ENCODE measurements at regions not wholly inside any gene's neighbourhood (a gene's known extent, or its start where the extent isn't known, plus 50 kb on each side); places are given as distances from the start of the nearest gene placed in this dataset.

GRCh38 chr13:34772881-34773280 is 169.2 kb upstream of the NBEA start:
- no peak overlapping the region for H2AFZ ChIP-seq (ENCODE audit: insufficient read depth, low read depth, low read length, poor library complexity, severe bottlenecking)
- no peak overlapping the region for H3K27ac ChIP-seq (ENCODE audit: low read length in 2 of 2)
- no peaks in the 10 kb centered on the region for H3K4me1 ChIP-seq (ENCODE audit: control insufficient read depth in 2 of 2, insufficient read depth in 2 of 2, low read length in 2 of 2)
- H3K9me3 ChIP-seq (ENCODE audit: control extremely low read depth in 1 of 3, control insufficient read depth in 2 of 3, insufficient read depth in 1 of 3, low read length in 2 of 3) = no peaks in the 10 kb centered on the region
- H3K27me3 ChIP-seq (replicated peaks in 1 of 4; ENCODE audit: control extremely low read depth in 1 of 4, control insufficient read depth in 3 of 4, insufficient read depth in 4 of 4, low read length in 3 of 4) = no peaks in the 10 kb centered on the region
- WGBS (ENCODE audit: insufficient coverage) = 100% methylated on average over 1 of the region's 3 CpGs
- no peaks in the 10 kb centered on the region for H3K36me3 ChIP-seq (replicated peaks in 1 of 2; ENCODE audit: control extremely low read depth in 1 of 2, control insufficient read depth in 1 of 2, extremely low read depth in 1 of 2, insufficient read depth in 2 of 2, low read length in 1 of 2)
- ATAC-seq (ENCODE audit: low read depth) (no peak), DNase-seq (no peak)
- Mint-ChIP-seq H3K27me3 (no peaks in the 10 kb centered on the region), H3K9me3 (ENCODE audit: insufficient read depth) (no peaks in the 10 kb centered on the region), H3K27ac (no peak overlapping the region), H3K4me3 (no peak overlapping the region), H3K4me1 (no peaks in the 10 kb centered on the region)
- ChIA-PET CTCF (no interaction called here), POLR2A (no interaction called here)
- H3K4me3 ChIP-seq (ENCODE audit: control extremely low read depth in 1 of 5, extremely low read depth in 1 of 5, insufficient read depth in 1 of 5, low read depth in 2 of 5, low read length in 4 of 5) = no peak overlapping the region
- H3K9ac ChIP-seq (ENCODE audit: low read length) = no peak overlapping the region
- no peaks in the 10 kb centered on the region for H4K20me1 ChIP-seq (ENCODE audit: control insufficient read depth, insufficient read depth, low read length, poor library complexity, severe bottlenecking)
- intact Hi-C loops (cut with micrococcal nuclease) = no loop called here
- H3K4me2 ChIP-seq (replicated peaks; ENCODE audit: low read depth, low read length, poor library complexity, severe bottlenecking) = no peak overlapping the region
- no peak for TF ChIP-seq EZH2 (IDR thresholded peaks at IDR 0.05; ENCODE audit: borderline replicate concordance, insufficient read depth, low read depth, low read length, poor library complexity, severe bottlenecking)
- TF ChIP-seq CTCF (IDR thresholded peaks at IDR 0.05) = no peak
- H3K79me2 ChIP-seq (ENCODE audit: control insufficient read depth, insufficient read depth, low read length) = no peaks in the 10 kb centered on the region

- no peaks in the 10 kb centered on the region for H4K20me1 ChIP-seq (ENCODE audit: control insufficient read depth, insufficient read depth, low read length, poor library complexity, severe bottlenecking)
These were observed 165.6 kb upstream of the NBEA start for GRCh38 chr13:34776390-34776981.

More at GRCh38 chr13:34776390-34776981, 165.6 kb upstream of the NBEA start:
- H3K27ac Mint-ChIP-seq = no peak overlapping the region
- CTCF ChIA-PET = no interaction called here
- H3K4me3 ChIP-seq (ENCODE audit: control extremely low read depth in 1 of 5, extremely low read depth in 1 of 5, insufficient read depth in 1 of 5, low read depth in 2 of 5, low read length in 4 of 5) = no peak overlapping the region
- no CpG with 5 or more reads among the region's 2 CpGs for WGBS (ENCODE audit: insufficient coverage)
- ATAC-seq (ENCODE audit: low read depth) (no peak), DNase-seq (no peak)
- intact Hi-C loops (cut with micrococcal nuclease) = no loop called here
- H3K4me2 ChIP-seq (replicated peaks; ENCODE audit: low read depth, low read length, poor library complexity, severe bottlenecking) = no peak overlapping the region
- no peaks in the 10 kb centered on the region for H3K9me3 Mint-ChIP-seq (ENCODE audit: insufficient read depth)
- H3K36me3 ChIP-seq (replicated peaks in 1 of 2; ENCODE audit: control extremely low read depth in 1 of 2, control insufficient read depth in 1 of 2, extremely low read depth in 1 of 2, insufficient read depth in 2 of 2, low read length in 1 of 2) = no peaks in the 10 kb centered on the region
- H3K4me1 ChIP-seq (ENCODE audit: control insufficient read depth in 2 of 2, insufficient read depth in 2 of 2, low read length in 2 of 2) = no peaks in the 10 kb centered on the region
- H3K4me1 Mint-ChIP-seq = no peaks in the 10 kb centered on the region
- H3K27me3 Mint-ChIP-seq = no peaks in the 10 kb centered on the region
- POLR2A ChIA-PET = no interaction called here
- H2AFZ ChIP-seq (ENCODE audit: insufficient read depth, low read depth, low read length, poor library complexity, severe bottlenecking) = no peak overlapping the region
- H3K27ac ChIP-seq (ENCODE audit: low read length in 2 of 2) = no peak overlapping the region
- H3K79me2 ChIP-seq (ENCODE audit: control insufficient read depth, insufficient read depth, low read length) = no peaks in the 10 kb centered on the region
- TF ChIP-seq CTCF (IDR thresholded peaks at IDR 0.05) (no peak), EZH2 (IDR thresholded peaks at IDR 0.05; ENCODE audit: borderline replicate concordance, insufficient read depth, low read depth, low read length, poor library complexity, severe bottlenecking) (no peak)
- H3K27me3 ChIP-seq (replicated peaks in 1 of 4; ENCODE audit: control extremely low read depth in 1 of 4, control insufficient read depth in 3 of 4, insufficient read depth in 4 of 4, low read length in 3 of 4) = no peaks in the 10 kb centered on the region
- H3K9me3 ChIP-seq (ENCODE audit: control extremely low read depth in 1 of 3, control insufficient read depth in 2 of 3, insufficient read depth in 1 of 3, low read length in 2 of 3) = no peaks in the 10 kb centered on the region
- H3K9ac ChIP-seq (ENCODE audit: low read length) = no peak overlapping the region
- no peak overlapping the region for H3K4me3 Mint-ChIP-seq
